ENCODE measurements at regions not wholly inside any gene's neighbourhood (a gene's known extent, or its start where the extent isn't known, plus 50 kb on each side); places are given as distances from the start of the nearest gene placed in this dataset.
"Not testable (repeated sequence)": the region's sequence is repeated elsewhere in the genome, so short reads cannot be mapped to it uniquely, and the experiment has no call there.

DNA sequence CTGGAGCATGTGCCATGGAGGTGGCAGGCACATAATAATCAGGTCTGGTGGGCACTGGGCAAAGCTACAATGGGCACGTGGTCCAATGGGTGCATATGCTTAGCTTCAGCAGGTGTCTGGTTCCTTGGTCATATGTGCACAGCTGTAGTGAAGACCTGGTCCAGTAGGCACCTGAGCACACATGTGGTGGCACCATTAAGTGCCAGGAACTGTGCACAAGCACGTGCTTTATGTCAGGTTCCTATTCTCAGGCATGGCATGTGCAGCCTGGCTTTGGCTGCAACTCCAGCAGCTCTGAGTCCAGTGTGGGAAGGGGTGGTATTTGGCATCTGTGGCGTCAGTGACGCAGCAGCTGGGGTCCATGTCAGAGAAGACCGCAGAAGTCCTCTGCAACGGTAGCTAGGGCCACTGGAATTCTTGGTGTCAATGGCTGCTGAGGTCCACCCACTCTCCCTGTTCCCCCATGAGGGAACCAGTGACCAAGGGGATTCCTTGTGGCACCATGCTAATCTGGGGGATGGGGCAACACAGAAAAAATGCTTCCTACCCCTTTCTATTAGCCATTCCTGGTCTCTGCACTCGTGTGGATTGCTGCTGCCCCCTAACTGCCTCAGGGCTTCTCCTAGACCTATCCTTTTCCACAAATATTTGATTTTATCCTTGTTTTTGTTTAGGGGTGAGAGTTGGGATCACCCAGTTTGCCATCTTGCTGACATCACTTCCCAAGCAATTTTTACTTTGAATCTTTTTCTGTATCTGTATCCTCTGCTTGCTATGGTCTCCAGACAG lies 262.9 kb upstream of the MAP2 start:
- DNase-seq (ENCODE audit: low read depth) = no peak
- TF ChIP-seq, protein P1, sequence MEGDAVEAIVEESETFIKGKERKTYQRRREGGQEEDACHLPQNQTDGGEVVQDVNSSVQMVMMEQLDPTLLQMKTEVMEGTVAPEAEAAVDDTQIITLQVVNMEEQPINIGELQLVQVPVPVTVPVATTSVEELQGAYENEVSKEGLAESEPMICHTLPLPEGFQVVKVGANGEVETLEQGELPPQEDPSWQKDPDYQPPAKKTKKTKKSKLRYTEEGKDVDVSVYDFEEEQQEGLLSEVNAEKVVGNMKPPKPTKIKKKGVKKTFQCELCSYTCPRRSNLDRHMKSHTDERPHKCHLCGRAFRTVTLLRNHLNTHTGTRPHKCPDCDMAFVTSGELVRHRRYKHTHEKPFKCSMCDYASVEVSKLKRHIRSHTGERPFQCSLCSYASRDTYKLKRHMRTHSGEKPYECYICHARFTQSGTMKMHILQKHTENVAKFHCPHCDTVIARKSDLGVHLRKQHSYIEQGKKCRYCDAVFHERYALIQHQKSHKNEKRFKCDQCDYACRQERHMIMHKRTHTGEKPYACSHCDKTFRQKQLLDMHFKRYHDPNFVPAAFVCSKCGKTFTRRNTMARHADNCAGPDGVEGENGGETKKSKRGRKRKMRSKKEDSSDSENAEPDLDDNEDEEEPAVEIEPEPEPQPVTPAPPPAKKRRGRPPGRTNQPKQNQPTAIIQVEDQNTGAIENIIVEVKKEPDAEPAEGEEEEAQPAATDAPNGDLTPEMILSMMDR (IDR thresholded peaks at IDR 0.05; ENCODE audit: control insufficient read depth, insufficient read depth, low read depth, low read length, missing control alignments) = no peak
- no peak overlapping the region for H3K4me3 ChIP-seq (ENCODE audit: control insufficient read depth, low read depth, low read length)

GRCh38 chr2:209162129-209162528 lies 261.7 kb upstream of the MAP2 start:
- no peak overlapping the region for H3K4me3 ChIP-seq (ENCODE audit: control insufficient read depth, low read depth, low read length)
- no peak for DNase-seq (ENCODE audit: low read depth)
- TF ChIP-seq, protein P1 (IDR thresholded peaks at IDR 0.05; ENCODE audit: control insufficient read depth, insufficient read depth, low read depth, low read length, missing control alignments) = no peak

DNA sequence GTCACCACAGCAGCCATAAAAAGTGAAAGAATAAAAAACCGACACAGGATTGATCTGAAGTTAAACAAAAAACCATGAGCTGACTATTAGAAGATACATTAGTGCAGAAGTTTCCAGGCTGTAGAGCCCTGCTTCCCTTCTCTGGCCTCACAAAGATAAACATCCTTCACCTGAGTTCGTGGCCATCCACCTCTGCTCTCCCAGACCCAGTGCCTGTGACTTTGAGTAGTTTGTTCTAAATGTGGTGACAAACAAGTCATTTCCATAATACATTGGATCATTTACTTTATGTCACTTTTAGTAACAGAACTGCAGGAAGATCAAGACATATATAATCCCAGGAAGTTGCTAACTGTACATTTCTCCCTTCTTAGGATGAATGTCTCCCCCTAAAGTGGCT lies 241.9 kb upstream of the MAP2 start:
- no peak for DNase-seq (ENCODE audit: low read depth)
- TF ChIP-seq, protein P1 (IDR thresholded peaks at IDR 0.05; ENCODE audit: control insufficient read depth, insufficient read depth, low read depth, low read length, missing control alignments) = no peak
- H3K4me3 ChIP-seq (ENCODE audit: control insufficient read depth, low read depth, low read length) = no peak overlapping the region

DNA sequence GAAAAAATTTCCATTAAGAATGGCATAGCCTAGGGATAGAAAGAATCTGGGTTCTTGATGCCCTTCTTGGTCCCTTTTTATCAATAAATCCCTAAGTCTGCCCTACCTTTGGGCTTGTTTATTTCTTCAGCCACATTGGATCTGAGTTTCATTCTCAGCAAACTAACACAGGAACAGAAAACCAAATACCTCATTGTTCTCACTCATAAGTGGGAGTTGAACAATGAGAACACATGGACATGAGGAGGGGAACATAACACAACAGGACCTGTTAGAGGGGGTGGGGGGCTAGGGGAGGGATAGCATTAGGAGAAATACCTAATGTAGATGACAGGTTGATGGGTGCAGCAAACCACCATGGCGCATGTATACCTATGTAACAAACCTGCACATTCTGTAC lies 237.0 kb upstream of the MAP2 start:
- not testable (repeated sequence) for DNase-seq (ENCODE audit: low read depth); H3K4me3 ChIP-seq (ENCODE audit: control insufficient read depth, low read depth, low read length)

DNA sequence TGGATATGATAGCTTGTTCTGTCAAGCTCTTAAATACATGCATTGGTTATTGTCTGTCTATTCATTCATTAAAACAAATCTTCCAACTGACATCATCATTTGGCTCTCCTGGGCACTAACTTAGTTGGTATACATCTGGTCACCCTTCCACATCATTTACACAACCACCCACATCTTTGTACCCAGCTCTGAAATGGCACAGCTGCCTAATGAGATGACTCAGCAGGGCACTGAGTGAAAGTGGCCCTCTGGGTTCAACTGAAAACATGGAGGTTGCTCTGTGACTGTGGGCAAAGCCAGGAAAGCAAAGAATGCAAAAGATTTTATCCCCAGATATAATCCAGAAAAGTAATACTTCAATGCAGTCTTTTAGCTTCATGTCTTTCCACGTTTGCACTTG lies 234.0 kb upstream of the MAP2 start:
- no peak for DNase-seq (ENCODE audit: low read depth)
- TF ChIP-seq, protein P1 (IDR thresholded peaks at IDR 0.05; ENCODE audit: control insufficient read depth, insufficient read depth, low read depth, low read length, missing control alignments) = no peak
- H3K4me3 ChIP-seq (ENCODE audit: control insufficient read depth, low read depth, low read length) = no peak overlapping the region

DNA sequence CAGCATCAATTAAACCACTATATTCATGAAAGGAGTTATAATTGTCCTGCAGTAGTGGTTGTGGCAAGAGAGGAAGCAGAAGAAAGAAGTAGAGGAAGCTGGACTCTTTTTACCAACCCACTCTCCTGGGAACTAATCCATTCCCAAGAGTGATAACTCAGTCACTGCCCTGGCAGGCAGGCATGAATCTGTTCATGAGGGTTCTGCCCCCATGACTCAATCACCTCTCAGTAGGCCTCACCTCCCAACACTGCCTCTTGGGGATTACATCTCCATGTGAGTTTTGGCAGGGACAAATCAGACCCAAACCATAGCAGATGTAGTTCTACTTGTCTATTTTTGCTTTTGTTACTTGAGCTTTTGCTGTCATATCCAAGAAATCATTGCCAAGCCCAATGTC lies 232.7 kb upstream of the MAP2 start:
- no peak for DNase-seq (ENCODE audit: low read depth)
- TF ChIP-seq, protein P1 (IDR thresholded peaks at IDR 0.05; ENCODE audit: control insufficient read depth, insufficient read depth, low read depth, low read length, missing control alignments) = no peak
- H3K4me3 ChIP-seq (ENCODE audit: control insufficient read depth, low read depth, low read length) = no peak overlapping the region

- TF ChIP-seq, protein P1 (IDR thresholded peaks at IDR 0.05; ENCODE audit: control insufficient read depth, insufficient read depth, low read depth, low read length, missing control alignments) = no peak
- no peak for DNase-seq (ENCODE audit: low read depth)
- no peak overlapping the region for H3K4me3 ChIP-seq (ENCODE audit: control insufficient read depth, low read depth, low read length)
Measured at GRCh38 chr2:209194717-209195116, 229.1 kb upstream of the MAP2 start.
